ENCODE measurements at regions not wholly inside any gene's neighbourhood (a gene's known extent, or its start where the extent isn't known, plus 50 kb on each side); places are given as distances from the start of the nearest gene placed in this dataset.
A peak's percentile ranks its signal among the peaks of the same experiment; 100 is the strongest.

GRCh38 chr3:153429821-153430220, 267.8 kb downstream of the RAP2B start:
- DNase-seq (no peak), ATAC-seq (peak in 6 of 8 donors; percentile 57 to 91 (median 86))
- WGBS, 2 donors = 11 to 16% methylated on average over 4 of the region's 4 CpGs

GRCh38 chr3:153431076-153431475, 269.1 kb downstream of the RAP2B start:
- H3K4me3 ChIP-seq = no peak overlapping the region
- peaks cover 0 to 6% (median 0%) of the 10 kb centered on the region in 9 donors for H3K4me1 ChIP-seq
- ATAC-seq (no peak), DNase-seq (no peak)
- intact Hi-C loops (cut with DNase I) = loop anchor here in 1 of 10 donors (10.0 kb wide), 1 partner anchor 146 kb away; no protein-coding TSS in a partner anchor
- peaks cover 0 to 10% (median 0%) of the 10 kb centered on the region in 11 donors for H3K9me3 ChIP-seq
- no peak overlapping the region for H3K27ac ChIP-seq
- 85 to 89% methylated on average over 1 of the region's 1 CpG for WGBS, 2 donors
- TF ChIP-seq CTCF (IDR thresholded peaks at IDR 0.05) = no peak
- no peaks in the 10 kb centered on the region for H3K27me3 ChIP-seq
- no peaks in the 10 kb centered on the region for H3K36me3 ChIP-seq

More at GRCh38 chr3:153429821-153430220, 267.8 kb downstream of the RAP2B start:
- Histone ChIP-seq H3K27ac (peak overlapping the region in 5 of 10 donors; percentile 13 to 42 (median 35)), H3K9me3 (peaks cover 0 to 17% (median under 1%) of the 10 kb centered on the region in 11 donors), H3K4me1 (peaks cover 0 to 6% (median 0%) of the 10 kb centered on the region in 9 donors), H3K36me3 (no peaks in the 10 kb centered on the region), H3K4me3 (no peak overlapping the region), H3K27me3 (no peaks in the 10 kb centered on the region)
- peak in 1 of 9 donors; percentile 13 for TF ChIP-seq CTCF (IDR thresholded peaks at IDR 0.05)
- intact Hi-C loops (cut with DNase I) = loop anchor here in 1 of 10 donors (10.0 kb wide), 1 partner anchor 145 kb away; no protein-coding TSS in a partner anchor

- H3K27me3 ChIP-seq = no peaks in the 10 kb centered on the region
- no peaks in the 10 kb centered on the region for H3K36me3 ChIP-seq
- H3K9me3 ChIP-seq = no peaks in the 10 kb centered on the region
- DNase-seq = no peak
- no peak for TF ChIP-seq CTCF (IDR thresholded peaks at IDR 0.05)
- no peak overlapping the region for H3K4me3 ChIP-seq
- intact Hi-C loops (cut with DNase I) = loop anchor here in 1 of 10 donors (10.0 kb wide), 1 partner anchor 153 kb away; no protein-coding TSS in a partner anchor
- 41 to 47% methylated on average over 2 of the region's 2 CpGs for whole genome bisulfite sequencing, 2 donors
- H3K4me1 ChIP-seq = peaks cover 0 to 6% (median 0%) of the 10 kb centered on the region in 9 donors
- ATAC-seq = no peak
- H3K27ac ChIP-seq = no peak overlapping the region
Observed at GRCh38 chr3:153437666-153438065, 275.6 kb downstream of the RAP2B start.

DNA sequence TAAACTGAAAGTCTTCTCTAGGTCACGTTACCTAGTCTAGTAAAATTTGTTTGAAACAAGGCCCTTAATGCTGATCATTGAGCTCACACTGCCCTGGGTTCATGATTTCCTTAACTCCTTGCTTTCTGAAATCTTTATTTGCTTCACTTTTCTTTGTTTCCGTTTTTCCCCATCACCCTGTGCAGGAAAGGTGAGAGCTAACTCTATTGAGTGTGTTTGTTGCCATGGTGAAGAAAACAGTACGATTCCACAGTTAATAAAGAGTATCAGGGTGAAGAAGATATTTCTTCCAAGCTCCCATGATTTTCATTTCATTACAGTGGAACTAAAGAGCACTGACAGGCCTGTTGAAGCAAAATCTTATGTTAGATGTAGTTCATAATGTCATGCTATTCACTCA, 276.2 kb downstream of the RAP2B start:
- TF ChIP-seq CTCF (IDR thresholded peaks at IDR 0.05) = no peak
- no peak for ATAC-seq
- Histone ChIP-seq H3K27ac (no peak overlapping the region), H3K4me3 (no peak overlapping the region), H3K9me3 (no peaks in the 10 kb centered on the region), H3K27me3 (no peaks in the 10 kb centered on the region), H3K4me1 (peaks cover 0 to 6% (median 0%) of the 10 kb centered on the region in 9 donors), H3K36me3 (no peaks in the 10 kb centered on the region)
- intact Hi-C loops (cut with DNase I) = loop anchor here in 1 of 10 donors (10.0 kb wide), 1 partner anchor 153 kb away; no protein-coding TSS in a partner anchor
- DNase-seq = no peak
- 83 to 90% methylated on average over 3 of the region's 3 CpGs for WGBS, 2 donors
